Fibroblast of lung (primary cell): ENCODE measurements at regions not wholly inside any gene's neighbourhood (a gene's known extent, or its start where the extent isn't known, plus 50 kb on each side); places are given as distances from the start of the nearest gene placed in this dataset.

Experiments
- CTCF ChIP-seq, 2 donors: IDR thresholded peaks in 1 of 2; conservative IDR thresholded peaks in 1 of 2; 1 replicate in 1 of 2; 2 replicates in 1 of 2; pipeline ENCODE4 v1.5.1; 2011 to 2012; ENCODE audit warnings: low read length in 2 of 2, control low read depth in 1 of 2, inconsistent platforms in 1 of 2, low read depth in 1 of 2, mild to moderate bottlenecking in 1 of 2
- EZH2 ChIP-seq: IDR thresholded peaks from 2 replicates; pipeline ENCODE4 v1.5.1; 2012; ENCODE audit warnings: low read length, control low read depth, mild to moderate bottlenecking; ENCODE audit errors: missing control alignments

- TF ChIP-seq EZH2 (no peak), CTCF (conservative IDR thresholded peaks at IDR 0.05 in 1 of 2, IDR thresholded peaks at IDR 0.05 in 1 of 2; ENCODE audit: low read depth in 1 of 2, low read length in 2 of 2) (no peak)
These were observed 316.8 kb upstream of the GBE1 start for GRCh38 chr3:82078246-82078645.
